ENCODE measurements at regions not wholly inside any gene's neighbourhood (a gene's known extent, or its start where the extent isn't known, plus 50 kb on each side); places are given as distances from the start of the nearest gene placed in this dataset.

GRCh38 chr9:26574256-26574655 is 318.3 kb downstream of the CAAP1 start:
- no peak for TF ChIP-seq CTCF (IDR thresholded peaks at IDR 0.05; ENCODE audit: control extremely low read depth, extremely low read depth)
- ATAC-seq (ENCODE audit: insufficient read depth, low FRiP score): no peak

GRCh38 chr9:26567976-26568375 is 324.6 kb downstream of the CAAP1 start:
- H3K36me3 ChIP-seq (ENCODE audit: control insufficient read depth in 4 of 4, insufficient read depth in 4 of 4, low read length in 4 of 4): no peaks in the 10 kb centered on the region
- 63 to 64% methylated on average over 2 of the region's 2 CpGs for WGBS, 2 donors
- no peak for ATAC-seq (ENCODE audit: insufficient read depth, low FRiP score)

More at GRCh38 chr9:26574256-26574655, 318.3 kb downstream of the CAAP1 start:
- DNase-seq: no peak
- no peaks in the 10 kb centered on the region for H3K9me3 ChIP-seq (ENCODE audit: control insufficient read depth in 4 of 4, insufficient read depth in 3 of 4, low read length in 3 of 4)
- no peak overlapping the region for H3K9ac ChIP-seq (ENCODE audit: insufficient read depth in 1 of 2, low read length in 2 of 2)
- H3K27me3 ChIP-seq (ENCODE audit: control insufficient read depth in 3 of 3, insufficient read depth in 3 of 3, low read length in 2 of 3): no peaks in the 10 kb centered on the region
- no peak overlapping the region for H3K4me3 ChIP-seq
- H3K27ac ChIP-seq (ENCODE audit: low read depth in 1 of 2, low read length in 1 of 2): no peak overlapping the region
- no peaks in the 10 kb centered on the region for H3K36me3 ChIP-seq (ENCODE audit: control insufficient read depth in 4 of 4, insufficient read depth in 4 of 4, low read length in 4 of 4)
- H3K4me1 ChIP-seq (ENCODE audit: control insufficient read depth in 5 of 5, insufficient read depth in 5 of 5, low read length in 5 of 5): peaks cover 0 to 2% (median 0%) of the 10 kb centered on the region in 5 donors
- 76 to 79% methylated on average over 2 of the region's 2 CpGs for WGBS, 2 donors

GRCh38 chr9:26566141-26566540 is 326.5 kb downstream of the CAAP1 start:
- no peak for ATAC-seq (ENCODE audit: insufficient read depth, low FRiP score)
- H3K4me1 ChIP-seq (ENCODE audit: control insufficient read depth in 5 of 5, insufficient read depth in 5 of 5, low read length in 5 of 5): peaks cover 0 to 3% (median 0%) of the 10 kb centered on the region in 5 donors
- no peaks in the 10 kb centered on the region for H3K27me3 ChIP-seq (ENCODE audit: control insufficient read depth in 3 of 3, insufficient read depth in 3 of 3, low read length in 2 of 3)
- DNase-seq: no peak
- H3K9ac ChIP-seq (ENCODE audit: insufficient read depth in 1 of 2, low read length in 2 of 2): no peak overlapping the region
- H3K36me3 ChIP-seq (ENCODE audit: control insufficient read depth in 4 of 4, insufficient read depth in 4 of 4, low read length in 4 of 4): no peaks in the 10 kb centered on the region
- H3K4me3 ChIP-seq: no peak overlapping the region
- H3K27ac ChIP-seq (ENCODE audit: low read depth in 1 of 2, low read length in 1 of 2): no peak overlapping the region
- 69 to 77% methylated on average over 1 of the region's 1 CpG for WGBS, 2 donors
- no peak for TF ChIP-seq CTCF (IDR thresholded peaks at IDR 0.05; ENCODE audit: control extremely low read depth, extremely low read depth)
- H3K9me3 ChIP-seq (ENCODE audit: control insufficient read depth in 4 of 4, insufficient read depth in 3 of 4, low read length in 3 of 4): no peaks in the 10 kb centered on the region

More at GRCh38 chr9:26567976-26568375, 324.6 kb downstream of the CAAP1 start:
- no peak for TF ChIP-seq CTCF (IDR thresholded peaks at IDR 0.05; ENCODE audit: control extremely low read depth, extremely low read depth)
- DNase-seq: no peak
- Histone ChIP-seq H3K27me3 (ENCODE audit: control insufficient read depth in 3 of 3, insufficient read depth in 3 of 3, low read length in 2 of 3) (no peaks in the 10 kb centered on the region), H3K9ac (ENCODE audit: insufficient read depth in 1 of 2, low read length in 2 of 2) (no peak overlapping the region), H3K9me3 (ENCODE audit: control insufficient read depth in 4 of 4, insufficient read depth in 3 of 4, low read length in 3 of 4) (no peaks in the 10 kb centered on the region), H3K4me3 (no peak overlapping the region), H3K4me1 (ENCODE audit: control insufficient read depth in 5 of 5, insufficient read depth in 5 of 5, low read length in 5 of 5) (peaks cover 0 to 2% (median 0%) of the 10 kb centered on the region in 5 donors), H3K27ac (ENCODE audit: low read depth in 1 of 2, low read length in 1 of 2) (no peak overlapping the region)

- WGBS, 2 donors: 69 to 80% methylated on average over 2 of the region's 2 CpGs
Observed at GRCh38 chr9:26565118-26565517, 327.5 kb downstream of the CAAP1 start.

More at GRCh38 chr9:26565118-26565517, 327.5 kb downstream of the CAAP1 start:
- Histone ChIP-seq H3K4me3 (no peak overlapping the region), H3K9me3 (ENCODE audit: control insufficient read depth in 4 of 4, insufficient read depth in 3 of 4, low read length in 3 of 4) (no peaks in the 10 kb centered on the region), H3K27ac (ENCODE audit: low read depth in 1 of 2, low read length in 1 of 2) (no peak overlapping the region), H3K9ac (ENCODE audit: insufficient read depth in 1 of 2, low read length in 2 of 2) (no peak overlapping the region), H3K36me3 (ENCODE audit: control insufficient read depth in 4 of 4, insufficient read depth in 4 of 4, low read length in 4 of 4) (no peaks in the 10 kb centered on the region), H3K4me1 (ENCODE audit: control insufficient read depth in 5 of 5, insufficient read depth in 5 of 5, low read length in 5 of 5) (peaks cover 0 to 3% (median 0%) of the 10 kb centered on the region in 5 donors), H3K27me3 (ENCODE audit: control insufficient read depth in 3 of 3, insufficient read depth in 3 of 3, low read length in 2 of 3) (no peaks in the 10 kb centered on the region)
- no peak for TF ChIP-seq CTCF (IDR thresholded peaks at IDR 0.05; ENCODE audit: control extremely low read depth, extremely low read depth)
- DNase-seq (no peak), ATAC-seq (ENCODE audit: insufficient read depth, low FRiP score) (no peak)

All from lung (tissue), 11 donors.